Stimulated activated CD8-positive, alpha-beta memory T cell treated with anti-CD3 and anti-CD28 coated beads, Interleukin-12 subunit alpha, Interleukin-12 subunit beta, amount 100 ng/mL, for 4 hours (primary cell): ENCODE measurements at regions not wholly inside any gene's neighbourhood (a gene's known extent, or its start where the extent isn't known, plus 50 kb on each side); places are given as distances from the start of the nearest gene placed in this dataset.
A peak's percentile ranks its signal among the peaks of the same experiment; 100 is the strongest.
"Not testable (repeated sequence)": the region's sequence is repeated elsewhere in the genome, so short reads cannot be mapped to it uniquely, and the experiment has no call there.

Source experiments
- DNase-seq: peaks from one replicate; pipeline ENCODE4 v3.0.0-alpha.2; 2020; ENCODE audit warnings: low read depth

- not testable (repeated sequence) for DNase-seq
Measured at GRCh38 chr18:60015826-60016225, 116.0 kb downstream of the PMAIP1 start.

- DNase-seq: not testable (repeated sequence)
Measured at GRCh38 chr18:60013148-60013547, 113.4 kb downstream of the PMAIP1 start.

- no peak for DNase-seq
Measured at GRCh38 chr18:60010984-60011383, 111.2 kb downstream of the PMAIP1 start.

GRCh38 chr18:60010513-60010912, 110.7 kb downstream of the PMAIP1 start:
- DNase-seq: no peak

GRCh38 chr18:60007661-60008060, 107.9 kb downstream of the PMAIP1 start:
- no peak for DNase-seq

- DNase-seq: no peak
Measured at GRCh38 chr18:60003610-60004185, 103.9 kb downstream of the PMAIP1 start.

- DNase-seq: no peak
Measured at GRCh38 chr18:59996370-59996966, 96.7 kb downstream of the PMAIP1 start.

GRCh38 chr18:59994357-59994756, 94.6 kb downstream of the PMAIP1 start:
- no peak for DNase-seq

GRCh38 chr18:59993560-59993959, 93.8 kb downstream of the PMAIP1 start:
- DNase-seq: no peak

GRCh38 chr18:59990121-59990823, 90.5 kb downstream of the PMAIP1 start:
- no peak for DNase-seq

- peak; percentile 5 for DNase-seq
Measured at GRCh38 chr18:59988098-59988706, 88.4 kb downstream of the PMAIP1 start.

GRCh38 chr18:59987102-59987501, 87.3 kb downstream of the PMAIP1 start:
- no peak for DNase-seq

- no peak for DNase-seq
Measured at GRCh38 chr18:59986139-59986538, 86.3 kb downstream of the PMAIP1 start.

GRCh38 chr18:59985289-59985688, 85.5 kb downstream of the PMAIP1 start:
- no peak for DNase-seq

GRCh38 chr18:59983506-59983905, 83.7 kb downstream of the PMAIP1 start:
- DNase-seq: no peak

- DNase-seq: no peak
Measured at GRCh38 chr18:59980188-59980637, 80.4 kb downstream of the PMAIP1 start.

GRCh38 chr18:59971871-59972428, 72.2 kb downstream of the PMAIP1 start:
- DNase-seq: no peak

- DNase-seq: not testable (repeated sequence)
Measured at GRCh38 chr18:59971144-59971543, 71.3 kb downstream of the PMAIP1 start.

GRCh38 chr18:59969477-59970028, 69.8 kb downstream of the PMAIP1 start:
- not testable (repeated sequence) for DNase-seq

GRCh38 chr18:59968583-59968982, 68.8 kb downstream of the PMAIP1 start:
- no peak for DNase-seq

- no peak for DNase-seq
Measured at GRCh38 chr18:59967878-59968277, 68.1 kb downstream of the PMAIP1 start.

GRCh38 chr18:59966913-59967312, 67.1 kb downstream of the PMAIP1 start:
- no peak for DNase-seq
